NCI-H446 treated with DMSO at 0.1 percent for 48 hours (cell line): ENCODE measurements at regions not wholly inside any gene's neighbourhood (a gene's known extent, or its start where the extent isn't known, plus 50 kb on each side); places are given as distances from the start of the nearest gene placed in this dataset.
"Not testable (repeated sequence)": the region's sequence is repeated elsewhere in the genome, so short reads cannot be mapped to it uniquely, and the experiment has no call there.

ENCODE experiments used
- DNase-seq: peaks from one replicate; lab custom pipeline; 2025; lab: John Stamatoyannopoulos, UW

DNA sequence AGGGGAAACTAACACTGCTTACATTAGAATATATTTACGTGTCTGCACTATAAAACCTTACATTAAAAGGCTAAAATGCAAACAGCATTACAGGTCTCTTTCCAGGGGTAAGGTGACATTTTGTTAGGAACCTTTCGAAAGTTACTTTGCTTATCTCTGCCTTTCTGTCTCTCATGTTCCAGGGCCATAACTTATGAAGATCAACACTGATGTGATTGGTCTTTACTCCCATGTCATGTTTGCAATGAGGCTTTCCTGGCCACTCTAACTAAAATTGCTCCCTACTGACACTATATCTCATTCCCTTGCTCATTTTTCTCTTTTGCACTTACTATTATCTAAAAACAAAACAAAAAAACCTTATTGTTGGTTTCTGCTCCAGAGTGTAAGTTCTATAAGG lies 119.0 kb downstream of the JRKL start:
- no peak for DNase-seq

DNA sequence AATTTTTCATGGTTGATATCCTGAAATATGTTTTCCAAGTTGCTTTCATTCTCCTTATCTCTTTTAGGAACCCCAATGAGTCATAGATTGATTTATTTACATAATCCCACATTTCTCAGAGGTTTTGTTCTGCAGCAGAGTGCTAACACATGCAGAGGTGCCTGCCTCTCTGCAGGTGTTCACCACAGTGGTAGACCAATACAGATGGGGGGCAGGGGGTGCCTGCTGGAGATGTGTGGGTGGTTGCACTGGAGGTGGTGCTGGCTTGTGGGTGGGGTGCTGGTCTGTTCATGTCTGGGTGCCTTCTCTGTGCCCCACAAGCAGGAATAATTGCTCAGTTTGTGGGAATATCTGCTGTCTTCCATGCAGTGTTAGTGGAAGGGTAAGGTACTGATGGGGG lies 131.1 kb downstream of the JRKL start:
- DNase-seq = no peak

DNA sequence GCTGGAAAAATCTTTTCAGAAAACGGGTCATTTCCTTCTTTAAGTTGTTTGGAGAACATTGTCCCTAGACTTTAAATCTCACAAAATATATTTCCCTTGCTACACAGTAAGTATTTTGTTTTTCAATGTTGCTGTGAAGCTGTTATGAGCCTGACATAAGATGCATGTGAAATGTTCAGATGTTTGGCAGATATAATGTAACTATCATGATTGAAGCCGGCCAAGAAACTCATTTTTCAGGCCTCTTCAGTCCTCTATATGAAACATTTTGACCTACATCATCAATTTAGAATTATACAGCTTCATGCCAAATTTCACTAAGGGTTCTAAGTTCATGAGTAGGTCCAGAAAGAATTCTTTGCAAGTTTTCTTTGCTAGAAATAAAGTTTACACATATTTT lies 133.8 kb downstream of the JRKL start:
- DNase-seq = no peak

DNA sequence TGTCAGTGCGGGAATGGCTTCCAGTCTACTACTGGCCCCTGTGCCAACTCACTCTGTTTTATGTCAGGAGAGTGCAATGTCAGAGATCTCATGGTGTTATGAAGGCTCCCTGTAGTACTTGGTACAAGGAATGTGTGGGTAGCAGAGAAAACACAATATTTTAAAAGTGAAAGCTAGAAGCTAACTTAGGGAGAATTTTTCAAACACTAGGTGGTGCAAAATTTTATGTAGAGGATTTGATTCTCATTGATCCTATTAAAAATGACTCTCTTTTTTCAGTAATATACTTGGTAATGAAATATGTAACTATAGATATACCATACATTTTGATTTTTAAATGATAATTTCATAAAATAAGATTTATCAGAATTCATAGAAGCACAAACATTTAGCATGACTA lies 134.7 kb downstream of the JRKL start:
- DNase-seq = no peak

DNA sequence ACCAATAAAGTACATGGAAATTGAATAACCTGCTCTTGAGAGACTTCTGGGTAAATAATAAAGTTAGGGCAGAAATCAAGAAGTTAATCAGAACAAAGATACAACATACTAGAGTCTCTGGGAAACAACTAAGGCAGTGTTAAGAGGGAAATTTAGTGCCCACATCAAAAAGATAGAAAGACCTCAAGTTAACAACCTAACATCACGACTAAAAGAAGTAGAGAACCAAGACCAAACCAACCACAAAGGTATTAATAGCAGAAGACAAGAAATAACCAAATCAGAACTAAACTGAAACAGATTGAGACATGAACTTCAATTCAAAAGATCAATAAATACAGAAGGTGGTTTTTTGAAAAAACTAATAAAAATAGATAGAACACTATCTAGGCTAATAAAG lies 140.7 kb downstream of the JRKL start:
- DNase-seq = no peak

DNA sequence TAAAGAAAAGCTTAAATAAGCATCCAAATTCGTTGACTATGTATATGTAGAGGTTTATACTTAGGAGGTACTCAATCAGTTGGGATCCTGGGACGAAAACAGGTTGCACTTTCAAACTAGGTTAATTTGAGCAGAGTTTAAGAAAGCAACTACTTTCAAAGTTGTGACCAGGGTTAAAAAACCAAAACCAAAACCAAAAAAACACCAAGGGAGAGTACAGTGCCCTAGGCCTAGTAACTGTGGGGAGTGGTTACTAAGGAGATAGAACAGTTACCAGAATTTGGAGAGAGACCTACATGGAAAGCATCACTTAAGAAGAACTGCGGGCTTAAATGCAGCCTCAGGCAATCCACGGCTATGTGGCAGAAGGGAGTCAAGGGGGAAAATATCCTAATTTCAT lies 148.3 kb downstream of the JRKL start:
- DNase-seq = no peak

DNA sequence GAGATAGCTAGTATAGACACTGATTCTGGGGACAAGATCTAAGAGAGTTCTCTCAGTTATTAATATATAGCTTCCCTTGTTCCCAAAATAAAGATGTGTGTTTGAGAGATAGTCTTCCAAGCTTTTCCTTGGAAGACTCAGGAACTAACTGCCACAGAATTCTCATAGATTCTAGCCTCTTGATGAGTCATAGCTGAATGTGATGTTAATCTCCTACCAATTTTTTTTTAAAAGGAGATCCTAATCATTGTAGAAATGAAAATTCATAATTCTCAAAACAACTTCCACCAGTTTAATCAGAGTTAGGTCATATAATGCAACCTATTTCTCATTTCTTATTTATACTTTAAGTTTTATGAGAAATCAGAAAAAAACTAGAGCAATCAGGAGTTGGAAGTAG lies 148.8 kb downstream of the JRKL start:
- no peak for DNase-seq

DNA sequence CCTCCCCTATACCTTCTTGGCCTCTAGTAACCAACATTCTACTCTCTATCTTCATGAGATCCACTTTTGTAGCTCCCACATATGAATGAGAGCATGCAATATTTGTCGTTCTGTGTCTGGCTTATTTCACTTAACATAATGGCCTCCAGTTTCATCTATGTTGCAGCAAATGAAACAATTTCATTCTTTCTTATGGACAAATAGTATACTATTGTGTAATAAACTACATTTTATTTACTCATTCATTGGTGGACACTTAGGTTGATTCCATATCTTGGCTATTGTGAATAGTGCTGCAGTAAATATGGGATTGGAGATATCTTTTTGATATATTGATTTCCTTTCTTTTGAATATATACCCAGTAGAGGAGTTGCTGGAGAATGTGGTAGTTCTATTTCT lies 151.1 kb downstream of the JRKL start:
- DNase-seq = no peak

DNA sequence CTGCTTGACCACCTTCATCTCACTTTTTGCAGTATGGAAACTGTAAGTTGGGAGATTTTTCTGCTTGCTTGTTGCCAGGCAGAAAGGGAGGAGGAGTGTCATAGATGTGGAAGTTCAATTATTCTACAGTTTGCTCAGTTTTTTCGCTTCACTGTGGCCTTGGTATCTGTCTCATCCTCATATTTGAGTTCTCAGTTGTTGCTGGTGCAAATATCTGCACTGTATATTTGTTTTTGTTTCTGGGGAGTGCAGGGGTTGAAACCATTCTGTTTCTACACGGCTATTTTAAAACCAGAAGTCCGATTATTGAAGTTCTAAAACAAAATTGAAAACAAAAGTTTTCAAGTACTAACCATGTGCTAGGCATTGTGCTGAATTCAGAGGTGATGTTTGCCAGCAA lies 153.4 kb downstream of the JRKL start:
- no peak for DNase-seq

DNA sequence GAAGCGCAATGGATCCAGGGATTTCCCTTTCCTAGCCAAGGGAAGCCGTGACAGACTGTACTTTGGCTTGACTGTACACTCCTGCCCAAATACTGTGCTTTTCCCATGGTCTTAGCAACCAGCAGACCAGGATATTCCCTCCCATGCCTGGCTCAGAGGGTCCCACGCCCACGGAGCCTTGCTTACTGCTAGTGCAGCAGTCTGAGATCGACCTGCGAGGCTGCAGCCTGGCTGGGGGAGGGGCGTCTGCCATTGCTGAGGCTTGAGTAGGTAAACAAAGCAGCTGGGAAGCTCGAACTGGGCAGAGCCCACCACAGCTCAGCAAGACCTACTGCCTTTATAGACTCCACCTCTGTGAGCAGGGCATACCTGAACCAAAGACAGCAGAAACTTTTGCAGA lies 155.4 kb downstream of the JRKL start:
- DNase-seq = not testable (repeated sequence)

DNA sequence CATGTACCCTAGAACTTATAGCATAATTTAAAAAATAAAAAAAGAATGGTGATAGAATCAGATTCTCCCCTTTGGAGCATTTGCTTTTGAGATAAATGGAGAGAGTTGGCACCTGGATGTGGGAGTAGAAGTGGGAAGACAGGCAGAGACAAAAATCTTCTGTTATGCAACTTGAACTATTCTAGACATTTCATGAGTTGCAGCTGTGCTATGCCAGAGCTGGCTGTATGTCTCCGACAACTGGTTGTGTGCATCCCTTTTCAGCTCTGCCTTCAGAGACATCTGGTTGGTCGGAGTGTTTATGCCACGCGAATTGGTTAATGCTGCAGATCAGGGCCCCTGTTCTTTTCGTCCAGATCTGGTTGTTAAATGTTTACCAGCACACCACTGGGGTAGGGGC lies 161.3 kb downstream of the JRKL start:
- DNase-seq = no peak

DNA sequence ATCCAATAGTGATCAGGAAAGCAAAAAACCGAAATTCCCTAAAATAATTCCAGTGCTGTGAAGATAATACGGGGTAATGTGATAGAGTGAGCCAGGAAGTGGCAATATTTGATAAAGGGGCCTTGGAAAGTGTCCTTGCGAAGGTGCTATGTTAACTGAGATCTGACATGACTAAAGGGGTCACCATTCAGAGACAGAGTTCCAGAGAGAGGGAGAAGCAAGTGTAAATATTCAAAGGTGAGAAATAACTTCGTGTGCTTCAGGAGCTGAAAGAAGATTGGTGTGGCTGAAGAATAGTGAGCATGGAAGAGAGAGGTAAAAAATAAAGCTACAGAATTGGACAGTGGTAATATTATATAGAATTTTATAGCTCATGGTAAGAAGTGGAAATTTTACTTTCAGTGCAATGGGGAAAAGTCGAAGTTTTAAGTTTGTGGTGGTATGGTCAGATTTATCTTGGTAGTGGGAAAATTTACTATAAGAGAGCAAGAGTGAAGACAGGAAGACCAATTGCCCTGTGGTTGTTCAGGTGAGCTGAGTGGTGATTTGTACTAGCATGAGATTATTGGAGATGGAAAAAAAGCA lies 164.5 kb downstream of the JRKL start:
- DNase-seq = no peak

DNA sequence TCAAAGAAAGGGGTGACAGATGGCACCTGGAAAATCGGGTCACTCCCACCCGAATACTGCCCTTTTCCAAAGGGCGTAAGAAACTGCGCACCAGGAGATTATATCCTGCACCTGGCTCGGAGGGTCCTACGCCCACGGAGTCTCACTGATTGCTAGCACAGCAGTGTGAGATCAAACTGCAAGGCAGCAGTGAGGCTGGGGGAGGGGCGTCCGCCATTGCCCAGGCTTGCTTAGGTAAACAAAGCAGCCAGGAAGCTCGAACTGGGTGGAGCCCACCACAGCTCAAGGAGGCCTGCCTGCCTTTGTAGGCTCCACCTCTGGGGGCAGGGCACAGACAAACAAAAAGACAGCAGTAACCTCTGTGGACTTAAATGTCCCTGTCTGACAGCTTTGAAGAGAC lies 166.0 kb downstream of the JRKL start:
- DNase-seq = not testable (repeated sequence)

DNA sequence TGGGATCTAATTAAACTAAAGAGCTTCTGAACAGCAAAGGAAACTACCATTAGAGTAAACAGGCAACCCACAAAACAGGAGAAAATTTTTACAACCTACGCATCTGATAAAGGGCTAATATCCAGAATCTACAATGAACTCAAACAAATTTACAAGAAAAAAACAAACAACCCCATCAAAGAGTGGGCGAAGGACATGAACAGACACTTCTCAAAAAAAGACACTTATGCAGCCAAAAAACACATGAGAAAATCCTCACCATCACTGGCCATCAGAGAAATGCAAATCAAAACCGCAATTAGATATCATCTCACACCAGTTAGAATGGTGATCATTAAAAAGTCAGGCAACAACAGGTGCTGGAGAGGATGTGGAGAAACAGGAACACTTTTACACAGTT lies 170.9 kb downstream of the JRKL start:
- not testable (repeated sequence) for DNase-seq

DNA sequence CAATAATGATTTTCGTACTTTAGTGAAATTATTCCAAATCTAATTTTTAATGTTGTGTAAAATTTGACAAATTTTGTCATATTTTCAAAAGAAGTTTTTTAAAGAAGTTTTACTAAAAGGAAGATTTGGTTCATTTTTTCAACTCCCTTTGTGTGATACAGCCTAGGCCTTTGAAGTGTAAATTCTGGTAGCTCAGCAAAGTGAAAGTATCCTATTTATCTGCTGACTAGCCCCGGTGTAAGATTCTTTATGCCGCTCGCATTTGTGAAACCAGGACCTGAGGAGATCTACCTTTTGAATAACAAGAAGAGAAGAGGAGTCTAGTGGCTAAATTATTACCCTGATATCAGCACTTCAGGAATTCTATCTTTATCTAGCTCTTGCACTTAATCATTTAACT lies 177.4 kb downstream of the JRKL start:
- no peak for DNase-seq

DNA sequence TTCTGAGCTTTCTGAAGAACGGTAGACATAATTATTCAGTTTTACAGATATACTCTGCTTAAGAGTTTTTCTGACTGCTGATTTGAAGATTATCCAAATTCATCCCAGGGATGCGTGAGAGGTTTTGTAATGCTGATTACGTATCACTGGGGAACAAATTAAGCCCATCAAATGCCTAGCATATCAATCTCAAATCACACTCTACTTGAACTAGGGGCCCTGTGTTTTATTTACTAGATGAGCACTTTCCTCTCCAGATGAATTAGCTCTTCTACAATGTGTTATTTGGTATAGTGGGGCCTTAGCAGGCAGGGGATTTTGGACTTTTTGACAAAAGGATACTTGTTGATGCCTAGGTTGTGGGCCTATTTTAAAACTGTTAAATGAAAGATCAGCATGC lies 177.9 kb downstream of the JRKL start:
- DNase-seq = no peak

DNA sequence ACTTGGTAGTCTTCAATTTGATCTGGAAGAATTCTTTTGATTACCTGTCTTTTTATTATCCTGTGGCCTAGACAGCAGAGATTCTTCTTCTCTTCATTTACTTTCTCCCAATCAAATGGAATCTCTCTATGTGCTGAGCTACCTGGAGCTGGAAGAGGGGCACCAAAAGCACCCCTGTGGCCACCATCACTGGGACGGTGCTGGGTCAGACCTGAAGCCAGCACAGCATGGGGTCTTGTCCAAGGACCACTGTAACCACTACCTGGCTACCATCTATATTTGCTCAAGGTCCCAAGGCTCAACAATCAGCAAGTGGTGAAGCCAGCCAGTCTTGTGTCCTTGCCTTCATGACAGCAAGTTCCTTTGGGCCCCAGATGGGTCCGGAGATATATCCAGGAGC lies 186.6 kb downstream of the JRKL start:
- no peak for DNase-seq

DNA sequence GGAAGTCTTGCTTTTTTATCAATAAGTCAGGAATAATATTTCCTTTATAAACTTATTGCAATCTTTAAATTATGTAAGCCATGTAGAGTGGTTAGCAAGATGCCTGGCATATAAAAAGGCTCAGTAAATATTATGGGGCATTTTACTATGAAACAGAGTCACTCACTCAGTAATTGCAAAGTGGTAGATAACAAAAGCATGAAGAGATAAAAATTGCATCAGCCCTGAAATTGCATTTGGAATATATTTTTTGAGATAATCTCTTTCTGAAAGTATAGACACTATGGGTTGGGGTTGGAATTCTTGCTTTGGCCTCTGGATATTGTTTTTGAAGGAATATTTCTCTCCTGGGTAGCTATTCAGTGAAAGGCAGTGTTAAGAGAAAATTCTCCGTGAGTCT lies 188.6 kb downstream of the JRKL start:
- DNase-seq = no peak

DNA sequence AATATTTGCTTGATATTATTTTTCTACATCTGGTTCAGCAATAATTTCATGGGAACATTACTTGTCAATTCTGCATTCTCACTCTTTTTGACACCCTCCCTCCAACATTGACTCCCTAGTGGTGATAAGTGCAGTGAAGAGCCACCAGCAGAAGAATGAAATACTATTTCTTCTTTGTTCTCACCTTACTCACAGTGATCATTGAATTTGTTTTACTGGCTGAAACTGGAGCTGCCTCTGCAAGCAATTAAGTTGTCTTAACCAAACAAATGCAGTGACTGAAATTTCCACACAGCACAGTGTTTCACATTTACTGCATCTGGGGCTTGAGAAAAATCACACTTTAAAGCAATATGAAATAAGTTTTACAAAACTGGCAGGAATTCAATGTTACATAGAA lies 189.8 kb downstream of the JRKL start:
- no peak for DNase-seq

DNA sequence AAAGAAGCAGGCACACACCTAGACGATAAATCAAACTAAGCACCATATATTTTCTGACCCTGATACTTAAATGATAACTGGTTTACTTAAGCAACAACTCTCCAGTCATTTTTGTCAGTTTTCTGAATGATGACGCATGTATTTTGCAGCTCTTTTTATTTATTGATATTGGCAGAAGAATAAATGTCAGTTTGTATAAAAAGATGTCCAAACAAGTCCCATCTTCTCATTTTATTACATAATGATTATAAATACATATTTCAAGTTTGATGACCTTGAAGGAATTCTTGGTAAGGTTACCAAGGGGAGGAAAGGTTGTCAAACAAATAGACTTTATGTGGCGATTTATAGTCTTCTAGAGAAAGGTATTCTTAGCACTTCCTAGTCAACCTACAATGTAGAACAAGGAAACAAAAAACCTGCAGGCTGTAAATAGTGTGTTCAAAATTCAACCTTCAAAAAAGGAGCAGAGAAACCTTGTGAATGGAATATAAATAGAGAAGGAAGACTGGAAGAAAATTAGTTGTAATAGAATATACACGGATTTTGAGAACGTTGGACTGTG lies 190.7 kb downstream of the JRKL start:
- no peak for DNase-seq

DNA sequence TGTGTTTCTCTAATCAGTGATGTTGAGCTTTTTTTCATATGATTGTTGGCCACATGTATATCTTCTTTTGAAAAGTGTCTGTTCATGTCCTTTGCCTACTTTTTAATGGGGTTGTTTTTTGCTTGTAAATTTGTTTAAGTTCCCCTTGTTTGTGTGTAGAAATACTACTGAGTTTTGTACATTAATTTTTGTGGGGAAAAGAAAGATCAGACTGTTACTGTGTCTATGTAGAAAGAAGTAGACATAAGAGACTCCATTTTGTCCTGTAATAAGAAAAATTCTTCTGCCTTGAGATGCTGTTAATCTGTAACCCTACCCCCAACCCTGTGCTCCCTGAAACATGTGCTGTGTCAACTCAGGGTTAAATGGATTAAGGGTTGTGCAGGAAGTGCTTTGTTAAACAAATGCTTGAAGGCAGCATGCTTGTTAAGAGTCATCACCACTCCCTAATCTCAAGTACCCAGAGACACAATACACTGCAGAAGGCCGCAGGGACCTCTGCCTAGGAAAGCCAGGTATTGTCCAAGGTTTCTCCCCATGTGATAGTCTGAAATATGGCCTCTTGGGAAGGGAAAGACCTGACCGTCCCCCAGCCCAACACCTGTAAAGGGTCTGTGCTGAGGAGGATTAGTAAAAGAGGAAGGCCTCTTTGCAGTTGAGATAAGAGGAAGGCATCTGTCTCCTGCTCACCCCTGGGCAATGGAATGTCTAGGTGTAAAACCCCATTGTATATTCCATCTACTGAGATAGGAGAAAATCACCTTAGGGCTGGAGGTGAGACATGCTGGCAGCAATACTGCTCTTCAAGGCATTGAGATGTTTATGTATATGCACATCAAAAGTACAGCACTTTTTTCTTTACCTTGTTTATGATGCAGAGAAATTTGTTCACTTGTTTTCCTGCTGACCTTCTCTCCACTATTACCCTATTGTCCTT lies 196.4 kb downstream of the JRKL start:
- not testable (repeated sequence) for DNase-seq

DNA sequence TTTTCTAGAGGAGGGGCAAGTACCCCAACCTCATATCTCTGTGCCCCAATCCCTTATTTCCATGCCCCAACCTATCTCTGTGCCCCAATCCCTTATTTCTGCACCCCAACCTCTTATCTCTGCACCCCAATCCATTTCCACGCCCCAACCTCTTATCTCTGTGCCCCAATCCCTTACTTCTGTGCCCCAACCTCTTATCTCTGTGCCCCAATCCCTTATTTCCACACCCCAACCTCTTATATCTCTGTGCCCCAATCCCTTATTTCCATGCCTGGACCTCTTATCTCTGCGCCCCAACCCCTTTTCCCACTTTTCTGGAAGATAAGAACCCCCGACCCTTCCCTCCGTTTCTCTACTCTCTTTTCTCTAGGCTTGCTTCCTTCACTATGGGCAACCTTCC lies 199.0 kb downstream of the JRKL start:
- not testable (repeated sequence) for DNase-seq

DNA sequence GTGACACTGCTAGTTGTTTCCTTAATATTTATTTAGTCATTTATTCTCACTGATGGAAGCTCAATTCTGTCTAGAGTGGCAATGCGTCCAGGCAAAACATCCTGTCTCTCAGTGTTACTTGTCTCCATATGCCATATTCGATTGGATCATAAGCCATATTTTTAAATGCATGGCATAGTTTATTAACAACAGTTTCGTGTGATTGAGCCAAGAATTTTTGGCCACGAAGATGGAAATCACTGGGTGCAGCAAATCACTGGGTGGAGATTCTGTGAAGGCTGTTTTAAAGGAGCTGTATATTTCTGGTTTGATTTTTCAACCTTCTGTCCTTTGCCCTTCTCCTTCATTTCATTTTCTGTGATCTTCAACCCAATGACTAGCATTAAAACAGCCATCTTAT lies 205.2 kb downstream of the JRKL start:
- DNase-seq = peak; percentile 55
